OCI-LY7 (cell line): ENCODE measurements at regions not wholly inside any gene's neighbourhood (a gene's known extent, or its start where the extent isn't known, plus 50 kb on each side); places are given as distances from the start of the nearest gene placed in this dataset.

Source experiments
- BruUV-seq: library from RNA; stranded (reverse); fragments of 400-500 nt; replicated peaks from 2 replicates; lab custom pipeline; 2021; lab: Mats Ljungman, UMichigan
- CTCF ChIA-PET: fragments of 300-600 bp; sonication (Branson Sonifier 250); formaldehyde crosslinking; loops from one replicate; lab custom pipeline; 2022; ENCODE audit warnings: antibody characterized with exemption; ENCODE audit not compliant: unreplicated experiment; lab: Charles Lee
- POLR2A ChIA-PET: fragments of 300-600 bp; sonication (Branson Sonifier 250); formaldehyde crosslinking; loops from one replicate; lab custom pipeline; 2022; ENCODE audit warnings: antibody characterized with exemption; lab: Charles Lee
- DNase-seq: peaks from one replicate; pipeline ENCODE4 v3.0.0-alpha.2; 2015; ENCODE audit warnings: low spot score
- H2AFZ ChIP-seq: fragments of 200-600 bp; sonication (generic), shearing (Covaris generic); 2 replicates; pipeline ENCODE4 v1.6.1; 2014; ENCODE audit warnings: mild to moderate bottlenecking, antibody characterized with exemption, low read length, moderate library complexity
- H3K27ac ChIP-seq: fragments of 200-600 bp; sonication (generic); 2 replicates; pipeline ENCODE4 v1.5.1; 2014; ENCODE audit warnings: mixed run types, low read depth, mild to moderate bottlenecking, moderate library complexity, low read length, inconsistent platforms; ENCODE audit not compliant: poor library complexity, severe bottlenecking
- H3K36me3 ChIP-seq: fragments of 200-600 bp; sonication (generic); 2 replicates; pipeline ENCODE4 v1.6.1; 2014; ENCODE audit warnings: mild to moderate bottlenecking, antibody characterized with exemption, low read length, moderate library complexity, mixed read lengths; ENCODE audit not compliant: insufficient read depth
- H3K4me1 ChIP-seq: fragments of 200-600 bp; sonication (generic); 2 replicates; pipeline ENCODE4 v1.5.1; 2014; ENCODE audit warnings: mild to moderate bottlenecking, low read length; ENCODE audit not compliant: insufficient read depth, poor library complexity, severe bottlenecking
- H3K4me2 ChIP-seq: fragments of 200-600 bp; sonication (generic); 2 replicates; pipeline ENCODE4 v1.6.1; 2014; ENCODE audit warnings: mild to moderate bottlenecking, low read length
- H3K4me3 ChIP-seq: fragments of 200-600 bp; sonication (generic); 2 replicates; pipeline ENCODE4 v1.5.1; 2014; ENCODE audit warnings: mild to moderate bottlenecking, low read depth, low read length; ENCODE audit not compliant: poor library complexity, severe bottlenecking
- H3K79me2 ChIP-seq: fragments of 200-600 bp; sonication (generic); 2 replicates; pipeline ENCODE4 v1.6.1; 2016; ENCODE audit warnings: low read depth, mild to moderate bottlenecking, low read length, moderate library complexity, mixed read lengths; ENCODE audit not compliant: insufficient read depth
- H3K9me2 ChIP-seq: fragments of 200-600 bp; sonication (generic); 2 replicates; pipeline ENCODE4 v1.6.1; 2016; ENCODE audit warnings: mild to moderate bottlenecking, low read length, mixed read lengths; ENCODE audit not compliant: insufficient read depth
- H3K9me3 ChIP-seq: fragments of 200-600 bp; sonication (generic); 2 replicates; pipeline ENCODE4 v1.6.1; 2014; ENCODE audit warnings: mild to moderate bottlenecking, mixed run types, low read length, mixed read lengths
- H4K20me1 ChIP-seq: fragments of 200-600 bp; sonication (generic); 2 replicates; pipeline ENCODE4 v1.6.1; 2014; ENCODE audit warnings: mild to moderate bottlenecking, antibody characterized with exemption, low read length, moderate library complexity, mixed read lengths; ENCODE audit not compliant: insufficient read depth
- CTCF ChIP-seq: fragments of 200-600 bp; sonication (generic); conservative IDR thresholded peaks from 2 replicates; pipeline ENCODE4 v1.5.1; 2014; ENCODE audit warnings: mild to moderate bottlenecking, antibody characterized with exemption, low read length, moderate library complexity, mixed read lengths
- EZH2phosphoT487 ChIP-seq: fragments of 200-600 bp; sonication (generic); IDR thresholded peaks from 2 replicates; pipeline ENCODE4 v1.6.1; 2018; ENCODE audit warnings: low read depth, borderline replicate concordance, mild to moderate bottlenecking, mixed run types, antibody characterized with exemption, low read length, moderate library complexity, mixed read lengths
- intact Hi-C: fragments of 100-400 bp; cut with micrococcal nuclease; formaldehyde crosslinking; loops from one replicate; pipeline ENCODE4 v1.10.0; 2022; ENCODE audit not compliant: unreplicated experiment

- no peak overlapping the region for H3K4me2 ChIP-seq
- H3K79me2 ChIP-seq, result no peaks in the 10 kb centered on the region
- H2AFZ ChIP-seq, result no peak overlapping the region
- H3K9me3 ChIP-seq, result no peaks in the 10 kb centered on the region
- DNase-seq, result no peak
- H3K4me1 ChIP-seq, result no peaks in the 10 kb centered on the region
- no peaks in the 10 kb centered on the region for H3K36me3 ChIP-seq
- CTCF ChIA-PET, result no interaction called here
- TF ChIP-seq EZH2phosphoT487 (no peak), CTCF (no peak)
- BruUV-seq, result no TSS peak
- intact Hi-C loops, result no loop called here
- no peaks in the 10 kb centered on the region for H3K9me2 ChIP-seq
- no peaks in the 10 kb centered on the region for H4K20me1 ChIP-seq
- H3K4me3 ChIP-seq, result no peak overlapping the region
- POLR2A ChIA-PET, result no interaction called here
- no peak overlapping the region for H3K27ac ChIP-seq
These were observed 566.6 kb upstream of the CITED2 start for GRCh38 chr6:139940741-139941729.

GRCh38 chr6:139939189-139939979, 564.9 kb upstream of the CITED2 start:
- DNase-seq, result no peak

More at GRCh38 chr6:139939189-139939979, 564.9 kb upstream of the CITED2 start:
- Histone ChIP-seq H3K4me1 (no peaks in the 10 kb centered on the region), H3K36me3 (no peaks in the 10 kb centered on the region), H3K27ac (no peak overlapping the region), H4K20me1 (no peaks in the 10 kb centered on the region), H3K9me3 (no peaks in the 10 kb centered on the region), H3K4me2 (no peak overlapping the region), H3K79me2 (no peaks in the 10 kb centered on the region), H3K4me3 (no peak overlapping the region), H3K9me2 (no peaks in the 10 kb centered on the region), H2AFZ (no peak overlapping the region)
- TF ChIP-seq CTCF (no peak), EZH2phosphoT487 (no peak)
- intact Hi-C loops, result no loop called here
- POLR2A ChIA-PET, result interaction anchor here (0.6 to 2.0 kb wide), 3 partner anchors 9 to 78 kb away, joined by 3 to 6 read pairs (median 3); no protein-coding TSS in a partner anchor
- CTCF ChIA-PET, result no interaction called here
- BruUV-seq, result no TSS peak
